ENCODE measurements at regions not wholly inside any gene's neighbourhood (a gene's known extent, or its start where the extent isn't known, plus 50 kb on each side); places are given as distances from the start of the nearest gene placed in this dataset.

DNA sequence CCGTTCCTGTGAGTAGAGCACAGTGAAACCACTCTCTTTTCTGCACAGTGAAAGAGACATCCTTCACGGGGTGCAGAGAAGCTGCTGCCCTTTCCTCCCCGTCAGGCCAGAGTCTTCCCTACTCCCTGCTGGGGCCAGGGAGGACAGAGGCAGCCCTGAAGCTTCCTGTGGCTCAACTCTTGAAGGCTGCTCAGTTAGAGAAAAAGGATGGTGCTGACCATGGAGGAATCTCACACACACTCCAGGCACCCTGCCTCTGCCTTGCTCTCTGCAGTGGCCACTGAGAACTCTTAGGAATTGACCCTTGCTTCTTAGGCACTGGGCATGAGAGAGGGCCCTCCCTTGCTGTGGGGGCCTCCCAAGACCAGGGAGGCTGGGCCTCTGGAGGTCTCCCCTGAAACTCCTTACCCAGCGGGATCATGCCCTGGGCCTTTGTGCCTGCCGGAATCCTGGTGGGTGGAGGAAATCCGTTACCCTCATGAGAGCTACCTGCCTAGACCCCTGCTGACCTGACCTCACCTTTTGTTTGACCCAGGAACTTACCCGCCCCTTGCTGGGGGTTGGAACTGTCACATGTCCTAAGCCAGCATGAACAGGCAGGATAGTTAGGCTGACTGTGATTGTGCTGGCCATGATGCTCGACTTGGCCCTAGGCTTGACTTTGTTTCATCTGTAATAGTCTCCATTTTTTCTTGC, 65.0 kb upstream of the CD93 start:
- Histone ChIP-seq H3K4me3 (no peak overlapping the region), H3K27ac (no peak overlapping the region), H3K36me3 (no peaks in the 10 kb centered on the region), H3K4me1 (ENCODE audit: low read depth) (peaks cover 46% of the 10 kb centered on the region), H3K27me3 (no peaks in the 10 kb centered on the region), H3K9me3 (ENCODE audit: low read depth) (no peaks in the 10 kb centered on the region)
- DNase-seq (ENCODE audit: low read depth in 1 of 2, low spot score in 1 of 2), result no peak
- TF ChIP-seq CTCF (IDR thresholded peaks at IDR 0.05; ENCODE audit: low read depth, low read length), result no peak

DNA sequence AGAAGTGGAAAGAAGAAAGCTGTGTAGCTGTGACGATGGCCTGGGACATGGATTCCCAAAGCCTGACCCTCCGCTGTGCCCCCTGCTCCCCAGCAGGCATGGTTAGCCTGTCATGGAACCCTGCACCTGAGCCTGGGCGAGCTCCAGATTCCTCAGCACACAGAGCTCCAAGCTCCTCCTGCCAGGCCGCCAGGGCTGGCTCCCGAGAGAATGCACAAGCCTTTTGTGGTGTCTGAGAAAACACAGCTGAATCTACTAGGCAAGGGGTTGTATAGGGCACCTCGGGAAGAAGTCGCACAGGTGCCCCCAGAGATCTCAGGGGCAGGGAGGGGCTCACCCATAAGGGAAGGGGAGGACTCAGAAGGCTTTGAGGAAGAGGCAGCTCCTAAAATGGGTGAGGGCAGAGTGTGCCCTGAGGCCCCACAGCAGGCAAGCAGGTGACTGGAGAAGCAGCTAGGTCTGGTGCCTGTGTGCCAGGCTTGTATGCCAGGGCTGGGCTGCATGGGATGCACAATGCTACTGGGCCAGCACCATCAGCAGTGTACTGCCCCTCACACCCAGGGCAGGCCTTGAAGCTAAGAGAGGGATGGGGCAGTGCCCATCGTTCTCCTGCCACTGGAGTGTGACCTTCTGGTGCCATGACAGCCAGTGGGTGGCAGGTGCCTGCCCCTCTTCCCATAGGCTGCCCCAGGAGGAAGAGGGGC, 64.3 kb upstream of the CD93 start:
- no peak for TF ChIP-seq CTCF (IDR thresholded peaks at IDR 0.05; ENCODE audit: low read depth, low read length)
- no peak overlapping the region for H3K27ac ChIP-seq
- no peaks in the 10 kb centered on the region for H3K36me3 ChIP-seq
- peaks cover 40% of the 10 kb centered on the region for H3K4me1 ChIP-seq (ENCODE audit: low read depth)
- H3K27me3 ChIP-seq, result no peaks in the 10 kb centered on the region
- no peak overlapping the region for H3K4me3 ChIP-seq
- DNase-seq (ENCODE audit: low read depth in 1 of 2, low spot score in 1 of 2), result no peak
- no peaks in the 10 kb centered on the region for H3K9me3 ChIP-seq (ENCODE audit: low read depth)

DNA sequence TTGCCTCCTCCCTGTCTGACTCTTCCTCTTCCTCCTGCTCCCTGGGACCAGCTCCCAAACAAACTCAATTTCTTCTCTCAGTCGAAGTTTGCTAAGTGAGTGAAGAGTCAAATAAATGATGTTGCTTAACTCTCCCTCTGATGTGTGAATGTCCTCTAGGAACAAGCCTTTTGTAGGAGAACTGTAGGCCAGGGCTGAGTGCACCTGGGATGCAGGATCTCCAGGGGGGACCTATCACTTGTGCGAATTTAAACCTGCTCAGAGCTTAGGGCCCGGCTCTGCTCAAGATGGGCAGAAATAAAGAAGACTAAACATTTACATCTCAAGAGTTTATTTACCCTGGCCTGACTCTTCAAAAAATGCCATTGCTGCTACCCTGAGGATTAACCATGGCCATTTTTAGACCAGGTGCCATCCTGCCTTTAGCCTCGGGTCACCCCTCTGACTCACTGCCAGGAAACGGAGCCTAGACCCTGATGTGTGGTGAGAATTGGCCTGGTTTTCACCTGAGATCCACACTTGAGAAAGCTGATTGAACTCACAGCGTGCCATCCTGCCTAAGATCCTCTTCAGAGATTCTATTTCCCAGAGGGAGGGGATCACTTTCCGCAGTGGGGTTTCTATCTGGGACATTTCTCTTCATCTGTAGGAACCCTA, 63.6 kb upstream of the CD93 start:
- no peak for DNase-seq (ENCODE audit: low read depth in 1 of 2, low spot score in 1 of 2)
- Histone ChIP-seq H3K9me3 (ENCODE audit: low read depth) (no peaks in the 10 kb centered on the region), H3K4me3 (no peak overlapping the region), H3K27ac (no peak overlapping the region), H3K27me3 (no peaks in the 10 kb centered on the region), H3K36me3 (no peaks in the 10 kb centered on the region), H3K4me1 (ENCODE audit: low read depth) (peaks cover 34% of the 10 kb centered on the region)
- no peak for TF ChIP-seq CTCF (IDR thresholded peaks at IDR 0.05; ENCODE audit: low read depth, low read length)

- Histone ChIP-seq H3K27me3 (no peaks in the 10 kb centered on the region), H3K4me1 (ENCODE audit: low read depth) (peaks cover 26% of the 10 kb centered on the region), H3K36me3 (no peaks in the 10 kb centered on the region), H3K27ac (no peak overlapping the region), H3K9me3 (ENCODE audit: low read depth) (no peaks in the 10 kb centered on the region), H3K4me3 (no peak overlapping the region)
- TF ChIP-seq CTCF (IDR thresholded peaks at IDR 0.05; ENCODE audit: low read depth, low read length), result no peak
- no peak for DNase-seq (ENCODE audit: low read depth in 1 of 2, low spot score in 1 of 2)
Observed at GRCh38 chr20:23148731-23149570, 62.8 kb upstream of the CD93 start.

- peak in 1 of 2 donors; percentile 53 for DNase-seq (ENCODE audit: low read depth in 1 of 2, low spot score in 1 of 2)
- no peak for TF ChIP-seq CTCF (IDR thresholded peaks at IDR 0.05; ENCODE audit: low read depth, low read length)
Observed at GRCh38 chr20:23147964-23148730, 62.0 kb upstream of the CD93 start.

More at GRCh38 chr20:23147964-23148730, 62.0 kb upstream of the CD93 start:
- Histone ChIP-seq H3K9me3 (ENCODE audit: low read depth) (no peaks in the 10 kb centered on the region), H3K27ac (no peak overlapping the region), H3K4me3 (no peak overlapping the region), H3K36me3 (no peaks in the 10 kb centered on the region), H3K27me3 (no peaks in the 10 kb centered on the region), H3K4me1 (ENCODE audit: low read depth) (peaks cover 22% of the 10 kb centered on the region)
